ENCODE measurements at regions not wholly inside any gene's neighbourhood (a gene's known extent, or its start where the extent isn't known, plus 50 kb on each side); places are given as distances from the start of the nearest gene placed in this dataset.
A peak's percentile ranks its signal among the peaks of the same experiment; 100 is the strongest.

DNA sequence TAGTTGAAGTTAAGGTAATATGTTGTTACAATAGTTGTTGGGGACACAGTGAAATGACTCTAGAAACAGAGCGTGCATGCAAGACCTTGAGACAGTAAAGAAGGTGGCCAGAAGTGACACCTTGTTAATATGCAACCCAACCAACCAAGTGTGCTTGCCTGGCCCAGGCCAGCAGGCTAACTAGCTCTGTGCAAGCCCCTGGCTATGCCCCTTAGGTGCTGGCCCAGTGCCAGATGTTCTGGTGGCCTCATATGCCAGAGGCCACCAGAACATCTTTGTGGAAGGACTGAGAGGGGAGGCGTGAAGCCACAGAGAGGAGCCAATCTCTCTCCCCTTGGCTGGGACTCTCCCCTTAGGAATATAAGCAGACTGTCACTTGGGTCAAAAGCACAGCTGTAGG, 111.2 kb upstream of the JUN start:
- no peak for DNase-seq

- peak; percentile 55 for DNase-seq
These were observed 111.8 kb upstream of the JUN start for GRCh38 chr1:58895559-58896145.

- peak; percentile 27 for DNase-seq
These were observed 112.7 kb upstream of the JUN start for GRCh38 chr1:58896246-58897183.

GRCh38 chr1:58898739-58899586, 115.1 kb upstream of the JUN start:
- DNase-seq, result peak; percentile 59

GRCh38 chr1:58899587-58900271, 115.9 kb upstream of the JUN start:
- peak; percentile 33 for DNase-seq

DNA sequence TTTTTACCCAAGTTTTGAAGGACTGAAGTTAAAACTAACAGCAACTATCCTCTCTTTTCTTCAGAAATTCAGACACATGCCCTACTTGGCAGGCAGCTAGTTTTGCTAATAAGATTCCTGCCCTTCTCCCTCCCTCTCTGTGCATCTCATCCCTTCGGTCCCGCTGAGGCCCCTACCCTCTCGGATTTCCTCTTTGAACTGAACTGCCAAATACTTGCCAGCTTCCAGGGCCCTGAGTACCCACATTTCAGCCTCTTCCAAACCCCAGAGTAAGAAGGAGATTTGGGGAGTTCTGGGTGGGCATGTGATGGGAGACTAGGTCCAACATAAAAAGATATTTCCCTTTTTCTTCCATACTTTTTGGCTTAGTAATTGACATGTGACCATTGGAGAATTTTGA, 116.5 kb upstream of the JUN start:
- no peak for DNase-seq

DNA sequence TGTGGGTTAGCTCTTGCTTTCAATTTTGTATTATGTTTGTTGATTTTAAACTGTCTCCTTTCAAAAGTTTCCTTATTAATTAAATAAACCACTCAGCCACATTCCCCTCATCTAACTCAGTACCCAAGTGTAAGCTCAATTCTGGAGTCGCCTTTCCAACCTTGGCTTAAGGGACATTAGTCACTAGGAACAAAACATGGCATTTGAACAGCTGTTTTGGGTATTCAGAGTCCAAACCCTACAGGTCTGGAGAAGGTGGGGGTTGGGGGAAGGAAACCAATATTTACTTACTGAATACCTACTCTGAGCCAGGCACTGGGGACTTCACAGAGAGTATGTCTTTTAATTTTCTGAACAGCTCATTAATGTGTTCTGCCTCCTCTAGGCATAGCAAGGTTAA, 117.2 kb upstream of the JUN start:
- DNase-seq, result no peak

DNA sequence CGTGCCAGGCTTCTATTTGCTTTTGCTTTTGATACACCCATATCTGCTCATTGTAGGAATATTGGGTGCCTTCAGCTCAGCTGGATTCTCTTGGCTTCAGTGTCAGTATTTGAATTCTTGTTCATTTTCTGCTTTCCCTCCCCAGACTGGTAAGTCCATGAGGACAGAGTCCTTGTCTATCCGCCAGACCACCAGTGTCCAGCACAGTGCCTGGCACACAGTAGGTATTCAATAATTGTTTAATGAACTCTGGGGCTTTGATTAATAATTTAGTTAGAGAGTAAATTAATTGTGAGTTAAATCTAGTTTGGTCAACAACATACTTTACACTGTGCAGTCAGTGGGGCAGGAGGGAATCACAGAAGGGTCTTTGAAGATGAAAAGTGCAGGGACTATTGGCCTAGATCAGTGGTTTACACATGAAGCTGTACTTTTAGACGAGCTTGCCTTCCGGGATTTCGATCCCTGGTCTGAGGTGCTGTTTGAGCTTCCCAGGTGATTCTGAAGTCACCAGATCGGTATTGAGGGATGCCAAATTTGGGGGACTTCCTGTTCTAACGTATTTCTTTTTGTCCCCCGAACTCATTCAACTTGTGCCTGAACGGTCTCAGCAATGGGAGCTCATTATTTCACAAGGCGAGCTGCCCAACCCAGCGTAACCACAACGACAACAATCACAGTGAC, 119.1 kb upstream of the JUN start:
- DNase-seq, result no peak

GRCh38 chr1:58903514-58904298, 119.9 kb upstream of the JUN start:
- peak; percentile 96 for DNase-seq

- no peak for DNase-seq
These were observed 120.7 kb upstream of the JUN start for GRCh38 chr1:58904299-58905125.

DNA sequence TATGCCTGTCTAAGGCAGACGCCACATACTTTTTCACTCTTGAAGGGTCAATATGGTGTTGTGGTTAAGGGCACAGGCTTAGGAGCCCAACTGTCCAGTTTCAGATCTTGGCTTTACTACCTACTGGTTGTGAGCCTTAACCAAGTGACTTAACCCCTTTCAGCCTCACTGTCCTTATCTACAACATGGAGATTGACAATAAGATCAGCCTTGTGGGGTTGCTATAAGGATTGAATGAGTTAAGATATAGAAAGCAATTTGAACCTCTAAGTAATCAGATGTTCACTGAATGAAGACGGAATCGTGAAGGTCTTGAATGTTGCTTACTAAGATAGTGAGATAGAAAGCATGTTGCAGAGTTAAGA, 121.3 kb upstream of the JUN start:
- DNase-seq, result no peak

DNA sequence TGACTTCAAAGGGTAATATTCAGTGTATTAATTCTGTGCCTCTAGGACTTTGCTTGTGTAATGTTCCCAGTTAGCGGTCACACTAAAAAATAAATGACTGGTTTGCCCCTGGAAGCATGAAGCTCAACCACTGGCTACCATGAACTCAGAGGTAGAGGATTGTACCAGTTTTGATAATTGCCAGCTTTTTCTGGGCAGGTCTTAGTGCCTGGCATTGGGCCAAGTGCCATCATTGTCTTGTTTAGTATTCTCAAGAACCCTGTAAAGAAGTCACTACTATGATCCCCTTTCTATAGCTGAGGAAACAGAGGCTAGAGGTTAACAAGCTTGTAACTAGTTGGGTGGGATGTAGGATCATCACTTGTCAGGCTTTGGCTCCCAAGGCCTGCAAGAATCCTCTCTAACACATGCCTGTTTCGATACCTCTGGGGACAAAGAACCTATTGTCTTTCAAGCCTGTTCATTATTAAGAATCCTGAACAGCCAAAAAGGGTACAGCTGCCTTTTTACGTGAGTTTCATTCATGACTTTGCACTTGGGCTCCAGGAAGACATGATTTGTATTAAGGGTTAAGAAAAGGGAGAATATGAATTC, 121.9 kb upstream of the JUN start:
- DNase-seq, result no peak

GRCh38 chr1:58907398-58907797, 123.6 kb upstream of the JUN start:
- no peak for DNase-seq

DNA sequence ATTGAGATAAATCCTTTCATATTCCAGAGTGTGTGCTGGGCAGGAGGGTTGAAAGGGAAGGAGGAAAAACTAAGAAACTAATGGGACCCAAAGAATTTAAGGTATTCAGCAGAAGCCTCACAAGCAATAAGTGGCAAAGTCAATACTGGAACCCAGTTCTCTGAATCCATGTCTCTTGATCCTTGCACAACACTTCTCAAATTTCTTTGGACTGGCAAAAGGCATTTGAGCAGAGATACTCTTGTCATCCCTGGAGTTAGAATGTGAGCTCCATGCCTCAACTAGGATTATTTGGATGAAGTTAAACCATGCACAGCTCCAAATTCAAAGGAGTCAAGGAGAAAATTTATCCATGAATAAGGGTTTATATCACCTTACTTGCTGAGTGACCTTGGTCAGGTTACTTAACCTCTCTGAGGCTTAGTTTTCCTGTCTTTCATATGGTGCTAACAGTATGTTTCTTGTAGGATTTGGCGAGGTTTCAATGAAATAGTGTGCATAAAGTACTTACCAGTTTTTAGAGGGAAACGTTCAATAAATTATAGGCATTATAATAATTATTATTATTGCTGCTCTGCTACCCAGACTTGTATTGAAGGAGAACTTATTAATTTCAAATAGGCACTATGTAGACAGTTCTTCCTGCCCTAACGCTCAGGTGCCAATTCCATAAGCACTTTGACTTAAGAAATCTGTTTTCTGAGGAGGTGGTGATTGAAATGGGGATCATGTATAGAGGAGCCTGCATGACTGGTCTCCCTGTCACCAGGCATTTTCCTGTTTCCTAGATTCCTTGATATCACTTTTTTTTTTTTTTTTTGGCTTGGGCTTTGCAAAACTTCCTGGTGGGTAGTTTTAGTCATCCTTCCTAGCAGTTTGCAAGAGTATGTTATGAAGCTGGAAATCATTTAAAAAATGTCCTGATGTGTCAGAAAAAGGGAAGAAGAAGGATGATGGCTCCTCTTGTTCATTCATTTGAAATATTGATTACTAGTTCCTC, 125.0 kb upstream of the JUN start:
- DNase-seq, result peak; percentile 69

GRCh38 chr1:58909914-58910681, 126.3 kb upstream of the JUN start:
- no peak for DNase-seq

GRCh38 chr1:58911841-58912499, 128.1 kb upstream of the JUN start:
- no peak for DNase-seq

DNA sequence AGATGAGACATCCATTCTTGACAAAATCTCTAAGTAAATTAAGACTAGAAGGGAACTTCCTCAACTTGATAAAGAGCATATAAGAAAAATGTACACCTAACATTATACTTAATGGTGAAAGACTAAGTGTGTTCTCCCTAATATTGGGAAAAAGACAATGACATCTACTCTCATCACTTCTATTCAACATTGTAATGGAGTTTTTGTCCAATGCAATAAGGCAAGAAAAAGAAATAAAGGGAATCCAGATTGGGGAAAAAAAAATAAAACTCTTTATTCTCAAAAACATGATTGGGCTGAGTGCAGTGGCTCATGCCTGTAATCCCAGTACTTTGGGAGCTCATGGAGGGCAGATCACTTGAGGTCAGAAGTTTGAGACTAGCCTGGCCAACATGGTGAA, 131.1 kb upstream of the JUN start:
- no peak for DNase-seq

- no peak for DNase-seq
These were observed 133.6 kb upstream of the JUN start for GRCh38 chr1:58917436-58917835.

Data from inflammatory macrophage treated with lipopolysaccharide for 4 hours (primary cell).